OCI-LY3 (cell line): ENCODE measurements at regions not wholly inside any gene's neighbourhood (a gene's known extent, or its start where the extent isn't known, plus 50 kb on each side); places are given as distances from the start of the nearest gene placed in this dataset.

Source experiments
- EZH2phosphoT487 ChIP-seq: fragments of 200-600 bp; shearing (Covaris generic); IDR thresholded peaks from 2 replicates; pipeline ENCODE4 v1.6.1; 2018; ENCODE audit warnings: antibody characterized with exemption, mixed run types, low read depth
- TF ChIP-seq, protein P1 (sequence below): fragments of 200-600, 300-600 bp; sonication (generic); IDR thresholded peaks from 2 replicates; pipeline ENCODE4 v1.5.1; 2014; ENCODE audit warnings: antibody characterized with exemption, low read length, low read depth

- TF ChIP-seq, protein P1, sequence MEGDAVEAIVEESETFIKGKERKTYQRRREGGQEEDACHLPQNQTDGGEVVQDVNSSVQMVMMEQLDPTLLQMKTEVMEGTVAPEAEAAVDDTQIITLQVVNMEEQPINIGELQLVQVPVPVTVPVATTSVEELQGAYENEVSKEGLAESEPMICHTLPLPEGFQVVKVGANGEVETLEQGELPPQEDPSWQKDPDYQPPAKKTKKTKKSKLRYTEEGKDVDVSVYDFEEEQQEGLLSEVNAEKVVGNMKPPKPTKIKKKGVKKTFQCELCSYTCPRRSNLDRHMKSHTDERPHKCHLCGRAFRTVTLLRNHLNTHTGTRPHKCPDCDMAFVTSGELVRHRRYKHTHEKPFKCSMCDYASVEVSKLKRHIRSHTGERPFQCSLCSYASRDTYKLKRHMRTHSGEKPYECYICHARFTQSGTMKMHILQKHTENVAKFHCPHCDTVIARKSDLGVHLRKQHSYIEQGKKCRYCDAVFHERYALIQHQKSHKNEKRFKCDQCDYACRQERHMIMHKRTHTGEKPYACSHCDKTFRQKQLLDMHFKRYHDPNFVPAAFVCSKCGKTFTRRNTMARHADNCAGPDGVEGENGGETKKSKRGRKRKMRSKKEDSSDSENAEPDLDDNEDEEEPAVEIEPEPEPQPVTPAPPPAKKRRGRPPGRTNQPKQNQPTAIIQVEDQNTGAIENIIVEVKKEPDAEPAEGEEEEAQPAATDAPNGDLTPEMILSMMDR: no peak
- no peak for TF ChIP-seq EZH2phosphoT487
Measured at GRCh38 chr1:111052246-111052645, 87.6 kb downstream of the DRAM2 start.
